ENCODE measurements at regions not wholly inside any gene's neighbourhood (a gene's known extent, or its start where the extent isn't known, plus 50 kb on each side); places are given as distances from the start of the nearest gene placed in this dataset.

DNA sequence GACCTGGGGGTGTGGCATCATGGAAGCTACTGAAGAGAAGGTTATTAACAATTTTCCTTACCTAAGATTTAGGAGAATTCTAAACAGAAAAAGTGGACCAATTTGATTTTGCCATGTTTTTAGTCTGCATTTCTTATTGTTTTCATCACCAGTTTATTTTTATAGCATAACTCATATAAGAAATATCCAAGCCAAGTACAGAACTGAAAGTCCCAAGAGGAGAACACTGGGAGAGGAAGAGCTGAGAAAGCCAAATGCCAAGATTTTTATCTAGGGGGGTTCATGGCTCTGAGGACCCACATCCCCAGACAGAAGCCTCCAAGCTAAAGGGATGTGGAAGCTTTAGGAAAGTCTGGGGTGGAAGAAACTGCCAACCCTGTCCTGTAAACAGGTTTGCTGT lies 109.4 kb upstream of the DUSP10 start:
- TF ChIP-seq, protein P1, sequence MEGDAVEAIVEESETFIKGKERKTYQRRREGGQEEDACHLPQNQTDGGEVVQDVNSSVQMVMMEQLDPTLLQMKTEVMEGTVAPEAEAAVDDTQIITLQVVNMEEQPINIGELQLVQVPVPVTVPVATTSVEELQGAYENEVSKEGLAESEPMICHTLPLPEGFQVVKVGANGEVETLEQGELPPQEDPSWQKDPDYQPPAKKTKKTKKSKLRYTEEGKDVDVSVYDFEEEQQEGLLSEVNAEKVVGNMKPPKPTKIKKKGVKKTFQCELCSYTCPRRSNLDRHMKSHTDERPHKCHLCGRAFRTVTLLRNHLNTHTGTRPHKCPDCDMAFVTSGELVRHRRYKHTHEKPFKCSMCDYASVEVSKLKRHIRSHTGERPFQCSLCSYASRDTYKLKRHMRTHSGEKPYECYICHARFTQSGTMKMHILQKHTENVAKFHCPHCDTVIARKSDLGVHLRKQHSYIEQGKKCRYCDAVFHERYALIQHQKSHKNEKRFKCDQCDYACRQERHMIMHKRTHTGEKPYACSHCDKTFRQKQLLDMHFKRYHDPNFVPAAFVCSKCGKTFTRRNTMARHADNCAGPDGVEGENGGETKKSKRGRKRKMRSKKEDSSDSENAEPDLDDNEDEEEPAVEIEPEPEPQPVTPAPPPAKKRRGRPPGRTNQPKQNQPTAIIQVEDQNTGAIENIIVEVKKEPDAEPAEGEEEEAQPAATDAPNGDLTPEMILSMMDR (IDR thresholded peaks at IDR 0.05 in 4 of 5, conservative IDR thresholded peaks at IDR 0.05 in 1 of 5): no peak
- TF ChIP-seq POLR2A (IDR thresholded peaks at IDR 0.05): no peak
